Fibroblast of skin of right biceps (primary cell): ENCODE measurements at regions not wholly inside any gene's neighbourhood (a gene's known extent, or its start where the extent isn't known, plus 50 kb on each side); places are given as distances from the start of the nearest gene placed in this dataset.
A peak's percentile ranks its signal among the peaks of the same experiment; 100 is the strongest.

ENCODE experiments used
- DNase-seq: peaks from one replicate; pipeline ENCODE4 v3.0.0-alpha.2; 2013

DNA sequence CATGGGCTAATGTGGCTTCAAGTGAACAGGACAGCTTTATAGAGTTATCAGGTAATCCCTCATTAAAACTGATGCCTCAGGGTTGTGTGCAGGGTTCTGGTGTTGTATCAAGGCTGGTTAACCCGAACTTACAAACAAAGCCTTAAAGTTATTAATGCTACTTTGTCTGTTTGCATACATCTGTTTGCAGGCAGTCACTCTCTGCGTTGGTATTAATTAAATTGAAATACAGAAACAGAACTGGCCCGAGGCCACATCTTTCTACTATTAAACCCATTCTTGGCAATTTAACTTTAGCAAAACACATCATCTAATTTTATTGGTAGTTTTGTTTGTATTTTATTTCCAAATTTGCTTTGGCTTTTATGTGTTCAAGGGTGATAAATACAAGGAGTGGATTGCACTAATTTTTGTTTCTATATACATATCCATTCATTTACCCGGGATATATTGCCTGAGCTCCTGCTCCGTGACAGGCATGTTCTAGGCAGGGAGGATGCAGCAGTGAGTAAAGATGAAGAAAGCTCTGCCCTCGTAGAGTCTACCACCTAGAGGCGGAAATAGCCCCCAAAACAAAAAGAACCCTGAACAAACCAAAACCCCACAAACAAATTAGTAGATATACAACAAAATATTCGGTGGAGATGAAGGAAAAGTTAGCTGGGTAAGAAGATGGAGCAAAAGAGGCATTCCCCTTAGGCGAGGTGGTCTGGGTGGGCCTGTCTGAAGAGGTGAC, 164.2 kb downstream of the MACROH2A1 start:
- no peak for DNase-seq

DNA sequence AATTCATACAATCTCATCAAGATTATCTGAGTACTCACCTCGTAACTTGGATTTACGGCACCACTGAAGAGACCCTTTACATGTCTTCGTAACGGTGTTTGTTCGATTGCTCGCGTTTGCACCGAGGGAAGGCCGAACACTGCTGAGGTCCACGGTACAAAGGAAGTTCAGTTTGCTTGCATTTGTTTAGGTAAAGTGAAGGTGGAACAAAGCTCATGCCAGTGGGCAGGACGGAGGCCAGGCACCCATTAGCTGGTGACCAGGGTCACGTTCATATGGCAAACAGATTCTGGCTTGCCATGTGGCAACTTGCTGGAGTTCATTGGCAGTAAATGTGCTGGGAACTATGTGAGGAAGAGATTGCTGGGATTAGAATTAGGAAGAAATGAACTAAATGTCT, 164.8 kb downstream of the MACROH2A1 start:
- DNase-seq = no peak

DNA sequence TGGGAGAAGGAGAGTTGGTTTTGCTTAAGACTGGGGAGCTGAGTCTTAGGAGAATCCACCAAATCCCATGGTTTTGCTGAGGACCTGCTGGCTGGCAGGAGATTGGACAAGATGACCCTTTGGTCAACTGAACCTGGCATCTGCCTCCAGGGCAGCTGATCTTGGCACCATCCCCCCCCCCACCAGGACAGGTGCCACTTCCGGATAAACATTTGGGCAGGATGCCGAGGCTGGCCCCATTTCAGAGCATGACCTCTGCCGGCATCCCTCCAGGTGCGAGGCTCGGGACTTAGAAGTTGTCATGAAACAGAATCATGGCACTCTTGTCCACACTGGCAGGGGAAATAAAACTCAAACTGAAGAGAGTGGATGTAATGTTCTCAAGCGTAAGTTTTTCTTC, 165.6 kb downstream of the MACROH2A1 start:
- no peak for DNase-seq

DNA sequence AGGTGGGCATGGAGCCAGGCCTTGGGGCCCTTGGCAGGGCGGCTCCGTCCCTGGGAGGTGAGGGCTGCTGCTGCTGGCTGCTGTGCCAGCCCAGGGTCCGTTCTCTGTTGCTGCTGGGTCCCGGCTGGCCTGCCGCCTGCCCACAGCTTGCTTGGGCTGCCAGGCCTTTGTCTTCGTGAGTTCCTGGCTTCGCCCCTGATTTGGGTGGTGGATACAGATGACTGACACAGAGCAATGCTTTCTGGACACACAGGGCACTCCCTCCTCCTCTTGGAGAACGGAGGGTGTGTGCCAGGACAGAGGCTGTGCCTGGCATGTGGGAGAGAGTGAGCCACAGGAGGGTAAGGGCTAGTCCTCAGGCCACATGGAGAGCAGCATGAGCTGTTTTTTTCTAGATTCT, 166.1 kb downstream of the MACROH2A1 start:
- DNase-seq = no peak

DNA sequence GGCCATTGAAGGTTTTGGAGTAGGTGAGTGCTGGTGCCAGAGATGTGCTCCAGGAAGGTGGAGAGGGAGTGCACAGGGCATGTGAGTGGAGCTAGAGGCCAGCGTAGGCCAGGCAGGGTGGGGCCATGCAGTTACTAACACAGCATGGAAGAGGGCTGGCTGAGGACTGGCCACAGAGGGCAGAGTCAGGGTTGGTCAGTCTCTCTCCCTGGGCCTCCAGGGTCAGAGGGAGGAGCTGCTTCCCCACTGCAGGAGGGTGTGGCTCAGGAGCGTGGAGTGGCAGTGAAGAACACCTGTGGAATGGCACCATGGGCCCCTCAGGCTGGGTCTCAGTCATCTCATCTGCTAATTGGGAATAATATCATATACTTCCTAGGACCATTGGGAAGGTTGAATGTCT, 167.7 kb downstream of the MACROH2A1 start:
- DNase-seq = no peak

DNA sequence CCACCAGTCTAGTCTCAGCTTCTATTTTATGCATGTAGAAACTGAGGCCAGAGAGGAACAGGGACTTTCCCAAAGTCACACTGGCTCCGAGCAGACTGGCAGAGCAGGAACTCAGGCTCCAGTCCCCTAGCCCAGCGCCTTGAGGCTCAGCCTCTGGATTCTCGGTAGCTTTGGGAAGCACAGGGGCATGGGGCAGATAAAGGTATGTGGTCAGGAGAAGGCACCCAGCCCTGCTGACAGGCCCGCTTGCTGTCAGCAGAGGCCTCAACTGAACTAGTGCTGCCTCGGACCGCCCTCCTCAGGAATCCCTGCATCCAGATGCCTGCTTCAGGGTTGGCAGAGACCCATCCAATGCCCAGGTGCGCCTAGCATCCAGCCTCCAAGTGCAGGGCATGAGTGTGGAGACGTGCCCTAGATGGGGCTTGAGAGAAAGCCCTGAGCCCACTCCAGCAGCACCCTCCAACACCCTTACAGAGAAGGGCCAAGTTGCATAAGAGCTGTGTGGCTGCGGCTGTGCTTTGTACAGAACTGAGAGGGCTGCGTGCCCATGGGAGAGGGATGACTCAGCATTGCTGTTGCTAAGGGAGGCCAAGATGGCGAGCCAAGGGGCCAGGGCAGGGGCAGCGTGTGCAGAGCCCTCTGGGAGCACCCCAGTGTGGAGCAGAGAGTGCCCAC, 168.6 kb downstream of the MACROH2A1 start:
- peak; percentile 59 for DNase-seq

DNA sequence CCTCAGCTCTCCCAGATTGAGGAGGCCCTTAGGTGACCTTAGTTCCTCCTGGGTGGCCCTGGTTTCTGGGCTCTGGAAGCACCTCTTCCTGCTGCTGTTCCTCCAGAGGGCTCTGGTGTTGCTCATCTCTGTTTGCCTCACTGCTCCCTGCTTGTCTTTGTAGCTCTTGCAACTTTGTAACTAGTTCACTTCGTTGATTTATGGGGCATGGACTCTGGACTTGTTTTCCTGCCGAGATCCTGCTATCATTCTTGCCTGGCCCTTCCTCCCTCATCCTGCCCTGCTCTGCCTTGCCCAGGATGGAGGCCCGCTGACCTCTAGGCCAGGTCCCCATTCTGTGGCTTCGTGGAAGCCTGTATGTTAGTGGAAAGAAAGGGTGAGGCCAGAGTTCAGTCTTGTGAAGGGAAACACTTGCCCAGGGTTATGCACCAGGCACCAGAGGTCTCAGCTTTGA, 169.3 kb downstream of the MACROH2A1 start:
- no peak for DNase-seq

DNA sequence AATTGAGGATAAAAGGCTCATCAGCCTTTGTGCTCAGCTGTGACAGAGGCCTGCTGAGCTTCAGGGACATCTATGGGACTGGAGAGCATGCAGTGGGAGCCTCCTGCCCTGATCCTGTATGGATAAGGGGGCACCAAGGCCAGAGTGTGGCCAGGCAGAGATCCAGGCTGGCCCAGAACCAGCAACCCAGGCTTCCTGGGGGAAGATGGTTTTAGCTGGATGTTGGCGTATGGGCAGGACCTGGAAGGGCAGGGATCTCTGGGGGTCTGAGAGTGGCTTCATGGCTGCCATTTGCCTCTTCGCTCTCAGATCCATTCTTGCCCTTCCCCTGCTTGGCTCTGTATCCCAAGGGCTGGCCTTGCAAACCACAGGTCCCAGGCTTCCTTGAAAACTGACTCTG, 169.9 kb downstream of the MACROH2A1 start:
- no peak for DNase-seq

DNA sequence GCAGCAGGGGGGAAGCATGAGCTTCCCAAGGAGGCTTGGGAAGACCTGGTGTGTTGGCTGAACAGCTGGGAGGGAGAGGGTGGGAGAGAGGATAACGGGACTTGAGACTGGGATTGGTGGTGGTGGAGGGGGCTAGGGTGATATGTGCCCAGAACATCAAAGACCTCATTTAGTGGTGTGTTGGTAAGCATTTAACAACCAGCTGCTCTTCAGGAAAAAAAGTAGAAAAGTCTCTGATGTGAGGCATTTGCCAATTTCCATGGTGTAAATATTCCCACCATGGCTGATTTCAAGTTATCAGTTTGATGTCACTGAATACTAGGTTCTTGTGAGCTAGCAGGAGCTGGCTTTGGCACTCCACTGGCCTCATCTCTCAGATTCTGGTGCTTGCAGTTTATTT, 170.8 kb downstream of the MACROH2A1 start:
- no peak for DNase-seq

DNA sequence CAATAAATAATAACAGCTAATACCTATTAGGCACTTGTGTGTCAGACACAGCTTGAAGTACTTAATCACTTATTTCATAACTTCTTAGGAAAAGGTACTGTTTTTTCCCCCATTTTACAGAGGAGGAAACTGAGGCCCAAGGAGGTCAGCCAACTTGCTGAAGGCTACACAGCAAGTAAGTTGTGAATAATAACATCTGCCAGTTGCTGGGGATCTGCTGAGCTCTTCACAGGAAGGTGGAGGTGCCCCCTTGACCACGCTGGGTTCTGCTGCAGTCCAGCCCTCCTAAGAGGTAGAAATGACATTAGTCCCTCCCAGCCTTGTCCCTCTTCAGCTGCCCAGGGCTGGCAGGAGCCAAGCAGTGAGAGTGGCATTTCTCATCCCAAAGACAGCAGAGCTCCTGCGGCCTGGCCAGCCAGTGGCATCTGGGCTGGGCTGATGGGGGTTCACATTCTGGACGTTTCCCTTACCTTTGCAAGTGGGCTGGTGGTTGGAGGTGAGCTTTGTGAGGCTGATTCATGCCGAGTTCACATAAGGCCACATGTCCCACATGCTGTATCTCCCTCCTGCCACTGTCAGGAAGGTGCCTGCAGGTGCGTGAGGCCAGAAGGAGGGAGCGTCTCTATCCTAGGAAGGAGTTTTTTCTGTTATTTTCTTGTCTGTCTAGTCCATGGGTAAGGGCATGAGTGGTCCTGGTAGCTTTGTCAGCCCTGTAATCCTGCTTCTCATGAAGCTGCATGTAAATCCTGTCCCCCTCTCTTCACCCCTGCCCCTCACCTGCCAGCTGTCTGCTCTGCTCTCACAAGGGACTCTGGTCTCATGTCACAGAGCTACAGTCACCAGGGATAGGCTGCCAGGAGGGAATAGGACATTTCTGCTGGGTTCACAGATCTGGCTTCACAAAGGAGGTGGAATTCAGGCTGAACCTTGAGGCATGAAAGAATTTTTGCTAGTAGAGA, 171.7 kb downstream of the MACROH2A1 start:
- no peak for DNase-seq

DNA sequence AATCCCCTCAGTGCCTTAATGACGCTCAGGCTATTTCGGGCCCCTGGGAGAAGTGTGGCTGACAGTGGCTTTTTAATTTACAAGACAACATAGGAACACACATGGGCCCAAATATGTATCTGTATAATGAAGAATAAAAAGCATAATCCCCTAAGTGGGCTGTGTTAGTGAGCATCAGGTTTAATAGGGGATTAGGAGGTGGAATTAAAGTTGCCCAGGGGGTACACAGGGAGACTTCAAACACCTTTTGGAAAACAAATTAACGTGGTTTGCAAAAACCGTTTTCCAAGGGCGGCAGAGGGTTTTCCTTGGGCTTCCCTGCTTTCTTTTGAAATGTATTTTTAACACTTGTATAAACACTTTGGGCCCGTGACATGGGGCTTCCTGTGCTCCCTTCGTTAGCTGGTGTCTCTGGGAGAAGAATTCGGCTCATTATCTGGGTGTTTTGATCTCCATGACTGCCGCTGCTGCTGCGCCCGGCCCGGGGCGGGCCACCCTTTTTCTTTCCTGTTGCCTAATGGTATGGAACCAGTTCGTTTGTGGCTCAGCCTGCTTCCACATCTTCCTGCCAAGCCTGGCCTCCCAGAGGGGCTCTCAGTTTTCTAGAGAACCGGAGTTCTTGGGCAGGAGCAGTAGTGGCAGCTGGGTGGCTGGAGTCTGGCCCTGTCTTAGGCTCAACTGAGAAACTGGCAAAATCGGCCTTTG, 173.0 kb downstream of the MACROH2A1 start:
- DNase-seq = no peak

DNA sequence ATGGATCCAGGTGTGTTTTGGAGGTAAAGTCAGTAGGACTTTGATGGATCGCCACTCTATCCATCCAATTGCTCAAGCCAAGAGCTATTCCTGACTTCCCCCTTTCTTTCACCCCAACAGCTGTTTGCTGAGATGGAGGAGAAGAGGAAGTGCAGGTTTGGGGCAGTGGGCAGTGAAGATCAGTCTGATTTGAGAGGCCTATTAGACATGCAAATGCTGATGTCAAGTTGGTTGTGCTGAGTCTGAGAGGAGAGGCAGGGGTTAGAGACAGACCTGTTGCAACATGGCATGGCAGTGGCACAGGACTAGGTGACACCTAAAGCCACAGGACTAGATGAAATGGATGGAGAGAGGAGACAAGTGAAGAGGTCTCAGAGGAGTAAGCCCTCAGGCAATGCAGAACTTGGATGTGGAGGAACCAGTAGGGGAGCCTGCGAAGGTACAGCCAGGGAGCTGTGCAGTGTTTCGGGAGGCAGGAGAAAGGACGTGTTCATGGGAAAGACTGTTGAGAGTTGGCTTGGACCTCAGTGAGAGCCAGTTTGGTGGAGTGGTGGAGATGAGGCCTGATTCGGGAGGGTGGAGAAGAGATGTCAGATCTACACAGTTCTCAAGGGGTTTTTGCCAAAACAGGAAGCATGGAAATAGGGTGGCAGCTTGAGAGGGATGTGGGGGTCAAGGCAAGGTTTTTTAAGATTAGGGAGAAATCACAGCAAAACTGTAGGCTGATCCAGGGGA, 175.0 kb downstream of the MACROH2A1 start:
- DNase-seq = no peak

DNA sequence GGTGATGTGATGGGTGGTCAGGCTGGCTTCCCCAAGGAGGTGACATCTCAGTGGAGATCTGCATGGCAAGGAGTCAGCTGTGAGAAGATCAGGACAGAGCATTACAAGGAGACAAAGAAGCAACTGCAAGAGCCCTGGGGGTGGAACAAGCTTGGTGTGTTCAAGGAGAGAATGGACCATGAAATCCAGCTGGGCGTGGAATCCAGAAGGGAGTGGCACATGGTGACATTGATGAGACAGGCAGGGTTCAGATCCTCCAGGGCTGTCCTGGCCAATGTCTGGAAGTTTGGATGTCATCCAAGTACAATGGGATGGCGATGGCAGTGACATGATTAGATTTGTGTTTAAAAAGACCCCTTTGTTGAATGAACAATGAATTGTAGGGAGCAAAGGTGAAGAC, 175.6 kb downstream of the MACROH2A1 start:
- DNase-seq = no peak

DNA sequence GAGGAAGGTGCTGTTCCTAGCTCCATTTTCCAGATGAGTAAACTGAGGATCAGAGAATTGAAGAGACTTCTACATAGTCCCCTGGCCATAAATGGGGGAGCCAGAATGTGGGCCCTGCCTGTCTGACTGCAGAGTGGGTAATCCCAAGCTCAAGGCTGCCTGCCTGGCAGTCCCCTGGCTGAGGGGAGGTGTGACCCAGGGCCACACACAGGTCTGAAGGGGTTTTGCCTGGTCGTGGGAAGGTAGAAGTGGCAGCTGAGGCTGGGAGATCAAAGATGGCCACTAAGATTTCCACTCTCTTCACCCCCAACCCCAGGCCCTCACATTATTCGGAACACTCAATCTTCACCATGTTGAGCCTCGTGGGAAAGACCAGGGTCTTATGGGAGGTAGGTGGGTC, 176.3 kb downstream of the MACROH2A1 start:
- DNase-seq = no peak

DNA sequence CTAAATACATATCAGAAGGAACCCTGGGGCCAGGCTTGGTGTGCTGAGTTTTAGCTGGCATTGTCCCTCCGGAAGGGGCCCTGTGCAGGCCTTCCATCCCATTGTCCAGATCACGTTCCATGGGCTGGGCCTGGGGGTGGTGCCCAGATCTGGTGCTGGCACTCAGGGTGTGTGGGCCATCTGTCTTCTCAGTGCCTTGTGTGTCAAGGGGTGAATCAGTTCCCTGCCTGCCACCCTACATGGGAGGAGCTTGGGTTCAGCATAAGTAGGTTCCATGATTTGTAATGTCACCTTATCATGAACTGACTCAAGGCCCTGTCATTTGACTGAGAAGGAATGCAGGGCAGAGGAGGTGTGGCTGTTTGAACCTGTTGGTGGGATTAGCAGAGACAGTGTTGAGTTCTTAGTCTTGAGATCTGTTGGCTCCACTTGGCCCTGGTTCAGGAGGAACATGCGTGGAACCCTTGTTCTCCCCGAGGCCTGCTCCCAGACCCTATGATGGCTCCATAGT, 176.8 kb downstream of the MACROH2A1 start:
- DNase-seq = no peak

DNA sequence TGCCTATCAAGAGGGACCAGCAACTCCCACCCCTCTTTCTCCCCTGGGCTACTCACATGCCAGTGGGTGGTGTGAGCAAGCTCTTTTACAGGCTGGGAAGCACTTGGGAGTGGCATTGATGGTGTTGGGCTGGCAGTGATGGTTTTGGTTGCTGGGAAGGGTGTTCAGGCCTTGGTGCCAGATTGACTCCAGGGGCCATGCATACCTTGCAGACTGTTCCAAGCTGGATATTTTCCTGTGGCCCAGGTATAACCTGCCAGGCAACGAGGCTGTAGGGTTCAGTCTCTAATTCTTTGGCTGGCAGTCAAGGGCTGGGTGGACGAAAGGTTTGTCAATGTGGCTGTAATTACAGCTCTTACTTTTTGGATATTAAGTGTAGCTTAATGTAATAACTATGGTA, 177.3 kb downstream of the MACROH2A1 start:
- no peak for DNase-seq

DNA sequence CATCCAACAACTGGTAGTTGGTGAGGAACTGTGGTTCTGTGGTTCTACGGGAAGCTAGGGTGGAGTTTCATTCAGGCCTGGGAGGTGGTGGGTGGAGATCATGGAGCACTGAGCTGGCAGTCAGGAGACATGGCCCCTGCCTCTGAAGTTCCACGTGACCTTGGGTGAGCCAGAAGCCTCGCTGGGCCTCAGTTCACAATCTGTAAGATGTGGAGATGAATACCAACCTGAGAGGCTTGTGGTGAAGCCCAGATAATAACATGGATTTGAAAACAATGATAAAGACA, 177.9 kb downstream of the MACROH2A1 start:
- no peak for DNase-seq

DNA sequence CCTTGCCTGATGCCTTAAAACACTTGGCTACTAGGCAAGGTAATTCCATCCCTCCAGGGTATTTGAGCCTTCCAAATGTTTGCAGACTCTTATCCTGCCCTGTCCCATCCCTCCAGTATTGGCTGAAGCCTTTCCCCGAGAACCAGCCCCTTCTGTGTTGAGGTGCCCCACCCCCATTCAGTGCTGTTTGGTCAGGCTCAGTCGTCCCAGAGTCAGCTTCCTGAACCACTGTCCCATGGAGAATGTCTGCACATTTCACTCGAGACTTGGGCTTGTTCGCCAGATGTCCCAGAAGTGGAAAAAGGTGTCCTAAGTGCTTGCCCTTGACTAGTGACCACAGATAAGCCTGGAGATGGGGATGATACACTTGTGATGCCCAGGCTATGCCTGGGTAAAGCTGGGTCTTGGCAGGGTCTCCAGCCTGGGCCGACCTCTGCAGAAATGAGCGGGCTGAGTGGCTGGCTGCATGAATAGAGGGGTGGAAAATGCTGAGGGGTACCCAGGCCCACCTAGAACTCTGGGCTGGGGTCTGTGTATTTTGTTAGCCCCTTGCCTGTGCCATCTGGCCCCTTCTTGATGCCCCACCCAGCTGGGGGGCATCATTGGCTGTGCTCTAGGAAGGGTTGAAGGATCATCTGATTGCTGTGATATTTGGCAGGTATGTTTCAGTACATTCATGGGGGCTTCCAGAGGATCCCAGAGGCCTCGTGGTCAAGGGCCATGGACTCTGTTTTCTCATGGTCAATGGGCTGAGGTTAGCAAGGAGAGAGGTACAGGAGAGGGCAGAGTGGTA, 178.4 kb downstream of the MACROH2A1 start:
- DNase-seq = no peak

DNA sequence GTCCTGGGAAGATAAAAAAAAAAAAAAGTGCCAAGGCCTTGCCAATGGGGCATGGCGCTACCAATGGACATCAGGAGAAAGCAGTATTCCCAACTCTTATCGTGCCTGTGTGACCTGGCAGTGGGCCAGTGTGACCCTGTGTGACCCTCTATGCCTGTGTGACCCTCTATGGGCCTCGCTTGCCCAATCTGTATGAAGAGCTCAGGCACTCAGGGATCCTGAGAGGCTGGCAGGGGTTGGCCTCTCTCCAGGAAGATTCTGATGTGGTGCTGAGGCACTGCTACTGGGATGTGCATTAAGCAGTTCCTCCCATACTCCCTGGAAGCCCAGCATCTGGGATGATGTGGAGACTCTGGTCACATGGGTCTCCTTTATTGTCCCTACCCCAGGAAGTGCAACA, 179.2 kb downstream of the MACROH2A1 start:
- no peak for DNase-seq

DNA sequence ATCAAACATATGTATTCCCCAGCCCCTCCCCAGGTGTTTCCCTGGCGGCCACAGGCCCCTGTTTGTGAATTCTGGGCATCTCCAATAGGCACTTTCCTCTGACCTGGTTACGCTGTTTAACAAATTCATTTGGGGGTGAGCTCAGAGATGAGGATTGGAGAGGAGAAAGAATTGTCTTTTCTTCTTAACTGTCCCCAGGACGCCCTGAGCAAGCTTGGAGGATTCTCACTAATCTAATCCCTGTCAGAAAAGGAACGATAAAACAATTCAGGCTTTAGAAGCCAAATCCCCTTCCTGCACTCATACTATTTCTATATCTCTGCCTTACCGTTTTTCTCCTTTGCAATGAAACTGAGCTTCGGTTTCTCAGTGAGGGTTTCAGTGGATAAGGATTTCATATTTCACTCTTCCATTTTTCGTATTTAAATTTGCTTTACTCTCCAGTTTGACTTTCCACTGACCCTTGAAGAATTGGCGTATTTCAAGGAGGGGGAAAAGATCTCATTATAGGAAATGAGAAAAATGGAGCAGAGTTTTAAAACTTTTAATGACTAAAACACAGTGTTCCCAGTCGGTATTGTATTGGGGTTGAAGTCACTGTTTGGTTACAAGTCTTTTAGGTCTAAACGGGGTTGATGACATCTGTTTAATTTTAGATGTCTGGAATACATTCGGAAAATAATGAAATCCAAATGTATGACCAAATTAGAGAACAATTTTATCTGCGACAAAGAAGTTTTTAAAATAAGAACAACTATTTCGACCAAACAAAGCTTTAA, 180.1 kb downstream of the MACROH2A1 start:
- DNase-seq = no peak

DNA sequence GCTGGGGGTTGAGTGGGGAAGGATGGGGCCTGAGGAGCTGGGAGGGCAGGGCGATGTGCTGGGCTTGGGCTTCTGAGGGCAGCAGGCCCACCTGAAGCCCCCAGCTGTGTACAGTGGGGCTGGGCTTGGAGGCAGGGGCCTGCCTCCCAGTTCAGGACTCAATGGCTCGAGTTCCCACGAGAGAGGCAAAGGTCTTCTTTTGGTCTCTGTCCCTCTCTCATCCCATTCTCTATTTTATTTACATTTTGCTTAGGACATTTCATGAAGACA, 180.6 kb downstream of the MACROH2A1 start:
- DNase-seq = no peak
